GM23248 (cell line): ENCODE measurements at regions not wholly inside any gene's neighbourhood (a gene's known extent, or its start where the extent isn't known, plus 50 kb on each side); places are given as distances from the start of the nearest gene placed in this dataset.

Experiments used
- DNase-seq: peaks from one replicate; pipeline ENCODE4 v3.0.0-alpha.2; 2015
- H2AFZ ChIP-seq: fragments of 200-600 bp; sonication (generic); 2 replicates; pipeline ENCODE4 v1.6.1; 2016; ENCODE audit warnings: antibody characterized with exemption
- H3F3A ChIP-seq: fragments of 200-600 bp; sonication (generic); 2 replicates; pipeline ENCODE4 v1.6.1; 2016; ENCODE audit warnings: mild to moderate bottlenecking, antibody characterized with exemption, mixed run types; ENCODE audit not compliant: insufficient read depth
- H3K27ac ChIP-seq: fragments of 200-600 bp; sonication (generic); 2 replicates; pipeline ENCODE4 v1.5.1; 2016; ENCODE audit warnings: mild to moderate bottlenecking
- H3K27me3 ChIP-seq: fragments of 200-600 bp; sonication (generic); replicated peaks from 2 replicates; pipeline ENCODE4 v1.6.1; 2016; ENCODE audit warnings: mild to moderate bottlenecking; ENCODE audit not compliant: insufficient read depth
- H3K36me3 ChIP-seq: fragments of 200-600 bp; sonication (generic); 2 replicates; pipeline ENCODE4 v1.6.1; 2016; ENCODE audit warnings: low read depth, mild to moderate bottlenecking
- H3K4me1 ChIP-seq: fragments of 200-600 bp; sonication (generic); 2 replicates; pipeline ENCODE4 v1.6.1; 2016; ENCODE audit warnings: mild to moderate bottlenecking; ENCODE audit not compliant: insufficient read depth
- H3K4me2 ChIP-seq: fragments of 200-600 bp; sonication (generic); one replicate; pipeline ENCODE4 v1.6.1; 2016; ENCODE audit warnings: mild to moderate bottlenecking; ENCODE audit not compliant: unreplicated experiment
- H3K4me3 ChIP-seq: fragments of 200-600 bp; sonication (generic); 2 replicates; pipeline ENCODE4 v1.5.1; 2016; ENCODE audit warnings: mild to moderate bottlenecking
- H3K79me2 ChIP-seq: fragments of 200-600 bp; sonication (generic); 2 replicates; pipeline ENCODE4 v1.6.1; 2016; ENCODE audit warnings: mild to moderate bottlenecking; ENCODE audit not compliant: insufficient read depth
- H3K9ac ChIP-seq: fragments of 200-600 bp; sonication (generic); 2 replicates; pipeline ENCODE4 v1.6.1; 2016; ENCODE audit warnings: mild to moderate bottlenecking
- H3K9me2 ChIP-seq: fragments of 200-600 bp; sonication (generic); 2 replicates; pipeline ENCODE4 v1.6.1; 2016; ENCODE audit warnings: mixed run types, mild to moderate bottlenecking, moderate library complexity; ENCODE audit not compliant: insufficient read depth
- H3K9me3 ChIP-seq: fragments of 200-600 bp; sonication (generic); one replicate; pipeline ENCODE4 v1.6.1; 2017; ENCODE audit warnings: low read depth
- H4K20me1 ChIP-seq: fragments of 200-600 bp; sonication (generic); 2 replicates; pipeline ENCODE4 v1.6.0; 2016; ENCODE audit not compliant: insufficient read depth
- EZH2 ChIP-seq: fragments of 200-600 bp; sonication (generic); IDR thresholded peaks from 2 replicates; pipeline ENCODE4 v1.6.1; 2018; ENCODE audit warnings: antibody characterized with exemption, mild to moderate bottlenecking; ENCODE audit not compliant: insufficient read depth, poor library complexity, severe bottlenecking
- EZH2phosphoT487 ChIP-seq: fragments of 200-600 bp; sonication (generic); IDR thresholded peaks from 2 replicates; pipeline ENCODE4 v1.6.1; 2018; ENCODE audit warnings: antibody characterized with exemption, moderate library complexity, mild to moderate bottlenecking, low read depth; ENCODE audit not compliant: insufficient read depth
- WGBS, 2 experiments: methylation state at CpG; one replicate each; pipeline ENCODE4 v1.1.6; 2015 to 2017; ENCODE audit warnings: low lambda C conversion rate in 2 of 2, low coverage in 1 of 2; ENCODE audit errors: missing lambda C conversion rate in 2 of 2; 5-methylcytosine and 5-hydroxymethylcytosine counted together
- in situ Hi-C: fragments of 300-500 bp; cut with MboI; formaldehyde crosslinking; loops from 2 replicates; pipeline ENCODE4 v1.15.0; 2020

GRCh38 chr9:3656224-3656623 is 130.4 kb upstream of the RFX3 start:
- in situ Hi-C loops: no loop called here
- no peak for DNase-seq

DNA sequence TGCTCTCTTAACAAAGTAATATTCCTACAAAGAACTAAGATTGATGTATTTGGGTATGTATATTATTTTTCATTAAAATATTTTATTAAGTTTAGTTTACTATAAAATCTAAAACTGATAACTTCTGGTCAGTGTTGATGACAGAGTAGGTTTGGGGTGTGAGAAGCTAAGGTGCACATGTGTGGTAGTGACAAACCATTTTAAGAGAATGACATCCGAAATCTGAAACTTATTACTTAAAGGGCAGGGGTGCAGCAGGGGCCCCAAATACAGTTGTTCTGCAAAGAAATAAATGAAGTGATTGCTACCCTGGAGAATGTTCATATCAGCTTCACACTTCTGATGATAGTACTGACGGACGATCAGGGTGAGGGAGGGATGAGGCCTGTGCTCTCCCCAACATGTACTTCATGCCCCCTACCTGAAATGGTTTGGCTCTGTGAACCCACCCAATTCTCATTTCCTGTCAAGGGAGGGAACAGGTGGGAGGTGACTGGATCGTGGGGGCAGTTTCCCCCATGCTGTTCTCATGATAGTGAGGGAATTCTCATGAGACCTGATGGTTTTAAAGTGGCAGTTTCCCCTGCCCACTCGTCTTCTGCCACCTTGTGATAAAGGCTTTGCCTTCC is 125.3 kb upstream of the RFX3 start:
- WGBS, 2 experiments: 52 to 62% methylated on average over 5 of the region's 5 CpGs
- in situ Hi-C loops: no loop called here

More at GRCh38 chr9:3656224-3656623, 130.4 kb upstream of the RFX3 start:
- no peaks in the 10 kb centered on the region for H3K79me2 ChIP-seq
- H3K4me1 ChIP-seq: no peaks in the 10 kb centered on the region
- no peak overlapping the region for H3K4me3 ChIP-seq
- H3K9ac ChIP-seq: no peak overlapping the region
- H4K20me1 ChIP-seq: no peaks in the 10 kb centered on the region
- 70 to 78% methylated on average over 2 of the region's 2 CpGs for WGBS, 2 experiments
- no peaks in the 10 kb centered on the region for H3K27me3 ChIP-seq
- H3K36me3 ChIP-seq: no peaks in the 10 kb centered on the region
- no peak overlapping the region for H3K4me2 ChIP-seq
- no peaks in the 10 kb centered on the region for H3K9me2 ChIP-seq
- H2AFZ ChIP-seq: no peak overlapping the region
- no peaks in the 10 kb centered on the region for H3F3A ChIP-seq
- H3K27ac ChIP-seq: no peak overlapping the region
- TF ChIP-seq EZH2phosphoT487 (no peak), EZH2 (no peak)
- no peaks in the 10 kb centered on the region for H3K9me3 ChIP-seq

GRCh38 chr9:3648722-3649246 is 123.0 kb upstream of the RFX3 start:
- TF ChIP-seq EZH2phosphoT487: no peak
- TF ChIP-seq EZH2: no peak
- no peak overlapping the region for H3K4me2 ChIP-seq
- H3K4me3 ChIP-seq: no peak overlapping the region
- H3K79me2 ChIP-seq: no peaks in the 10 kb centered on the region
- H3K27me3 ChIP-seq: no peaks in the 10 kb centered on the region
- no peaks in the 10 kb centered on the region for H3K9me2 ChIP-seq
- no peaks in the 10 kb centered on the region for H3K9me3 ChIP-seq
- DNase-seq: no peak
- WGBS, 2 experiments: 92 to 94% methylated on average over 4 of the region's 4 CpGs
- H3F3A ChIP-seq: no peaks in the 10 kb centered on the region
- H3K27ac ChIP-seq: no peak overlapping the region
- no peak overlapping the region for H3K9ac ChIP-seq
- H3K36me3 ChIP-seq: no peaks in the 10 kb centered on the region
- no peaks in the 10 kb centered on the region for H4K20me1 ChIP-seq
- no peaks in the 10 kb centered on the region for H3K4me1 ChIP-seq
- in situ Hi-C loops: no loop called here
- no peak overlapping the region for H2AFZ ChIP-seq

More for the DNA sequence above, 125.3 kb upstream of the RFX3 start:
- Histone ChIP-seq H3K79me2 (no peaks in the 10 kb centered on the region), H2AFZ (no peak overlapping the region), H3K9me2 (no peaks in the 10 kb centered on the region), H4K20me1 (no peaks in the 10 kb centered on the region), H3K9me3 (no peaks in the 10 kb centered on the region), H3K4me1 (no peaks in the 10 kb centered on the region), H3K4me3 (no peak overlapping the region), H3F3A (no peaks in the 10 kb centered on the region), H3K9ac (no peak overlapping the region), H3K27me3 (no peaks in the 10 kb centered on the region), H3K4me2 (no peak overlapping the region), H3K36me3 (no peaks in the 10 kb centered on the region), H3K27ac (no peak overlapping the region)
- TF ChIP-seq EZH2: no peak
- no peak for TF ChIP-seq EZH2phosphoT487
- DNase-seq: no peak

DNA sequence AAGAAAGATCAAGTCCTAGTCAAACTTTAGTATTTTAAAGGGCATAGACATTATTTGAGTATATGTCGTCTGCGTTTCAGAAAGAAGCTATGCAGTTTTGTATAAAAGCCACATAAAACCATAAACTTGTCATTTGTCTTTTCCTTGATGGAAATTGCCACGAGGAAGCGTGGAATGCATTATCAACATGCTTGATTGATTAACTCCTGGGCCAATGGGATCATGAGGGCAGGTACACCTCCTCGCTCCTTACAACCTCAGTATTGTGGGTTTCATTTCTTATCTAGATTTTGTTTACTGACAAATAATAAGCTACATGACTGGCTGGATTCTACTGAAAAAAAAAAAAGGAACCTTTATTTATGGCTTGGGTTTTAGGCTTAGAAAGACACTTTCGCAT is 122.5 kb upstream of the RFX3 start:
- Histone ChIP-seq H4K20me1 (no peaks in the 10 kb centered on the region), H3K27ac (no peak overlapping the region), H3K9me2 (no peaks in the 10 kb centered on the region), H3K9ac (no peak overlapping the region), H3K36me3 (no peaks in the 10 kb centered on the region), H3K4me1 (no peaks in the 10 kb centered on the region), H2AFZ (no peak overlapping the region), H3F3A (no peaks in the 10 kb centered on the region), H3K4me3 (no peak overlapping the region), H3K27me3 (no peaks in the 10 kb centered on the region), H3K79me2 (no peaks in the 10 kb centered on the region), H3K9me3 (no peaks in the 10 kb centered on the region), H3K4me2 (no peak overlapping the region)
- no peak for DNase-seq
- in situ Hi-C loops: no loop called here
- 69 to 71% methylated on average over 6 of the region's 6 CpGs for WGBS, 2 experiments
- TF ChIP-seq EZH2phosphoT487: no peak
- TF ChIP-seq EZH2: no peak
